GM12878 (cell line): ENCODE measurements at regions not wholly inside any gene's neighbourhood (a gene's known extent, or its start where the extent isn't known, plus 50 kb on each side); places are given as distances from the start of the nearest gene placed in this dataset.

Experiments used
- BCL11A ChIP-seq: IDR thresholded peaks from 2 replicates; pipeline ENCODE4 v1.6.1; 2011; ENCODE audit warnings: low read depth, low read length
- CBX3 ChIP-seq: fragments of 200-600 bp; sonication (generic); IDR thresholded peaks from 2 replicates; pipeline ENCODE4 v1.6.1; 2016; ENCODE audit warnings: low read depth, borderline replicate concordance
- CUX1 ChIP-seq: IDR thresholded peaks from 2 replicates; pipeline ENCODE4 v1.6.1; 2012; ENCODE audit warnings: improper control_type of control experiment, low read depth, low read length; ENCODE audit not compliant: insufficient replicate concordance
- DPF2 ChIP-seq: fragments of 450-650 bp; IDR thresholded peaks from 2 replicates; pipeline ENCODE4 v1.6.1; 2017; ENCODE audit warnings: mild to moderate bottlenecking
- EED ChIP-seq: sonication (generic); IDR thresholded peaks from 2 replicates; pipeline ENCODE4 v1.6.1; 2016; ENCODE audit warnings: antibody characterized with exemption, low read depth
- GABPA ChIP-seq: IDR thresholded peaks from 2 replicates; pipeline ENCODE4 v1.6.1; 2014; ENCODE audit warnings: antibody characterized with exemption, low read depth, mild to moderate bottlenecking, inconsistent platforms
- LARP7 ChIP-seq: fragments of 450-650 bp; IDR thresholded peaks from 2 replicates; pipeline ENCODE4 v1.6.1; 2017; ENCODE audit warnings: mild to moderate bottlenecking
- NR2C1 ChIP-seq: fragments of 450-650 bp; IDR thresholded peaks from 2 replicates; pipeline ENCODE4 v1.6.1; 2017; ENCODE audit warnings: antibody characterized with exemption, mild to moderate bottlenecking, moderate library complexity
- NR2C2 ChIP-seq: IDR thresholded peaks from 2 replicates; pipeline ENCODE4 v1.6.1; 2011; ENCODE audit warnings: borderline replicate concordance, low read depth; ENCODE audit not compliant: control insufficient read depth, insufficient read length
- PRDM15 ChIP-seq: fragments of 450-650 bp; formaldehyde crosslinking; IDR thresholded peaks from 2 replicates; pipeline ENCODE4 v1.4.0; 2020; ENCODE audit warnings: mild to moderate bottlenecking, moderate library complexity
- SMC3 ChIP-seq: IDR thresholded peaks from 2 replicates; pipeline ENCODE4 v1.6.1; 2011; ENCODE audit warnings: low read length, improper control_type of control experiment, borderline replicate concordance
- SUZ12 ChIP-seq: fragments of 200-600 bp; sonication (generic); IDR thresholded peaks from one replicate; pipeline ENCODE4 v1.6.1; 2018; ENCODE audit warnings: antibody characterized with exemption, mild to moderate bottlenecking; ENCODE audit not compliant: unreplicated experiment
- TAF1 ChIP-seq: IDR thresholded peaks from 2 replicates; pipeline ENCODE4 v1.6.1; 2011; ENCODE audit warnings: mild to moderate bottlenecking, low read depth, low read length, borderline replicate concordance
- TCF7 ChIP-seq: IDR thresholded peaks from 2 replicates; pipeline ENCODE4 v1.6.1; 2014; ENCODE audit warnings: antibody characterized with exemption, borderline replicate concordance
- WRNIP1 ChIP-seq: IDR thresholded peaks from 2 replicates; pipeline ENCODE4 v1.6.1; 2011; ENCODE audit warnings: low read depth, low read length, improper control_type of control experiment, borderline replicate concordance
- ZBED1 ChIP-seq: IDR thresholded peaks from 2 replicates; pipeline ENCODE4 v1.6.1; 2016; ENCODE audit warnings: borderline replicate concordance
- ZNF687 ChIP-seq: fragments of 450-650 bp; IDR thresholded peaks from 2 replicates; pipeline ENCODE4 v1.6.1; 2017; ENCODE audit warnings: mild to moderate bottlenecking, moderate library complexity

GRCh38 chr18:33937270-33937816 is 287.4 kb downstream of the NOL4 start (continued):
- no peak for TF ChIP-seq NR2C2
- no peak for TF ChIP-seq SMC3
- TF ChIP-seq CUX1, result no peak
- TF ChIP-seq TCF7, result 0 out of 2 replicates have a peak, but pooled peaks have one; percentile 40
- no peak for TF ChIP-seq SUZ12
- TF ChIP-seq BCL11A, result peak; percentile 41; the same call in 1 of the 2 replicates
- TF ChIP-seq LARP7, result no peak
- no peak for TF ChIP-seq WRNIP1
- TF ChIP-seq TAF1, result no peak
- TF ChIP-seq GABPA, result no peak
- no peak for TF ChIP-seq PRDM15
- TF ChIP-seq ZBED1, result no peak
- no peak for TF ChIP-seq EED
- no peak for TF ChIP-seq NR2C1
- peak; percentile 42; the same call in 1 of the 2 replicates for TF ChIP-seq DPF2
- no peak for TF ChIP-seq ZNF687
- TF ChIP-seq CBX3, result no peak
